Liver (tissue), 8 donors: ENCODE measurements at regions not wholly inside any gene's neighbourhood (a gene's known extent, or its start where the extent isn't known, plus 50 kb on each side); places are given as distances from the start of the nearest gene placed in this dataset.

Experiments
- DNase-seq: peaks from one replicate; pipeline ENCODE4 v3.0.0-alpha.2; 2017; ENCODE audit warnings: low spot score
- H3K27ac ChIP-seq, 2 donors: one replicate each; pipeline ENCODE4 v1.7.0; 2013; ENCODE audit warnings: inconsistent platforms in 2 of 2, low read length in 2 of 2, control low read depth in 1 of 2, low read depth in 1 of 2, mild to moderate bottlenecking in 1 of 2
- H3K27me3 ChIP-seq, 4 donors: one replicate each; pipeline versions ENCODE4 v1.6.1 to v1.7.0; 2013; ENCODE audit warnings: low read length in 3 of 4, inconsistent platforms in 1 of 4, mild to moderate bottlenecking in 1 of 4, moderate library complexity in 1 of 4; ENCODE audit not compliant: control insufficient read depth in 4 of 4, insufficient read depth in 4 of 4
- H3K36me3 ChIP-seq, 4 donors: one replicate each; pipeline versions ENCODE4 v1.6.1 to v1.7.0; 2013; ENCODE audit warnings: low read length in 3 of 4, mild to moderate bottlenecking in 3 of 4, low read depth in 1 of 4, moderate library complexity in 1 of 4; ENCODE audit not compliant: control insufficient read depth in 4 of 4, insufficient read depth in 3 of 4
- H3K4me1 ChIP-seq, 4 donors: one replicate each; pipeline versions ENCODE4 v1.6.1 to v1.7.0; 2013; ENCODE audit warnings: low read length in 3 of 4, mild to moderate bottlenecking in 3 of 4, moderate library complexity in 1 of 4; ENCODE audit not compliant: control insufficient read depth in 4 of 4, insufficient read depth in 4 of 4
- H3K4me3 ChIP-seq, 3 donors: one replicate each; pipeline versions ENCODE4 v1.6.1 to v1.7.0; 2013; ENCODE audit warnings: low read length in 3 of 3, control low read depth in 1 of 3, low read depth in 1 of 3, mild to moderate bottlenecking in 1 of 3
- H3K9ac ChIP-seq, 2 donors: one replicate each; pipeline ENCODE4 v1.7.0; 2013; ENCODE audit warnings: low read length in 2 of 2, mild to moderate bottlenecking in 2 of 2, moderate library complexity in 2 of 2, control low read depth in 1 of 2, low read depth in 1 of 2
- H3K9me3 ChIP-seq, 4 donors: one replicate each; pipeline versions ENCODE4 v1.6.1 to v1.7.0; 2013; ENCODE audit warnings: low read length in 3 of 4; ENCODE audit not compliant: control insufficient read depth in 4 of 4
- EGR1 ChIP-seq, 2 donors: IDR thresholded peaks; 2 replicates each; pipeline ENCODE4 v1.6.1; 2016 to 2018; ENCODE audit warnings: antibody characterized with exemption in 2 of 2, low read depth in 2 of 2
- FOXA1 ChIP-seq: IDR thresholded peaks from 2 replicates; pipeline ENCODE4 v1.6.1; 2016; ENCODE audit warnings: antibody characterized with exemption
- FOXA2 ChIP-seq: IDR thresholded peaks from 2 replicates; pipeline ENCODE4 v1.6.1; 2016; ENCODE audit warnings: antibody characterized with exemption
- GABPA ChIP-seq, 2 donors: IDR thresholded peaks in 1 of 2; conservative IDR thresholded peaks in 1 of 2; 2 replicates each; pipeline ENCODE4 v1.6.1; 2016; ENCODE audit warnings: antibody characterized with exemption in 2 of 2, mild to moderate bottlenecking in 1 of 2, moderate library complexity in 1 of 2
- HNF4A ChIP-seq, 2 donors: conservative IDR thresholded peaks; 2 replicates each; pipeline ENCODE4 v1.6.1; 2016; ENCODE audit warnings: antibody characterized with exemption in 2 of 2, mild to moderate bottlenecking in 2 of 2
- HNF4G ChIP-seq: IDR thresholded peaks from 2 replicates; pipeline ENCODE4 v1.6.1; 2016; ENCODE audit warnings: antibody characterized with exemption
- JUND ChIP-seq, 2 donors: IDR thresholded peaks; 2 replicates each; pipeline ENCODE4 v1.6.1; 2016; ENCODE audit warnings: antibody characterized with exemption in 2 of 2
- MAX ChIP-seq: IDR thresholded peaks from 2 replicates; pipeline ENCODE4 v1.6.1; 2016; ENCODE audit warnings: antibody characterized with exemption
- NR2F2 ChIP-seq: IDR thresholded peaks from 2 replicates; pipeline ENCODE4 v1.6.1; 2016; ENCODE audit warnings: antibody characterized with exemption
- RAD21 ChIP-seq, 2 donors: IDR thresholded peaks; 2 replicates each; pipeline ENCODE4 v1.6.1; 2016; ENCODE audit warnings: antibody characterized with exemption in 2 of 2, mild to moderate bottlenecking in 2 of 2
- REST ChIP-seq: IDR thresholded peaks from 2 replicates; pipeline ENCODE4 v1.6.1; 2016; ENCODE audit warnings: antibody characterized with exemption, mild to moderate bottlenecking
- SP1 ChIP-seq: IDR thresholded peaks from 2 replicates; pipeline ENCODE4 v1.6.1; 2018; ENCODE audit warnings: antibody characterized with exemption, mild to moderate bottlenecking
- TAF1 ChIP-seq: conservative IDR thresholded peaks from 2 replicates; pipeline ENCODE4 v1.6.1; 2016; ENCODE audit warnings: antibody characterized with exemption, mild to moderate bottlenecking
- YY1 ChIP-seq: IDR thresholded peaks from 2 replicates; pipeline ENCODE4 v1.6.1; 2016; ENCODE audit warnings: antibody characterized with exemption, mild to moderate bottlenecking
- ZBTB33 ChIP-seq: IDR thresholded peaks from 2 replicates; pipeline ENCODE4 v1.6.1; 2016; ENCODE audit warnings: antibody characterized with exemption
- WGBS: extraction: QIAGEN DNeasy Blood & Tissue Kit; methylation state at CpG from one replicate; pipeline ENCODE4 v1.1.7; 2013; 5-methylcytosine and 5-hydroxymethylcytosine counted together
- TF ChIP-seq, protein P1 (sequence below): fragments of 150-350 bp; IDR thresholded peaks from 2 replicates; pipeline ENCODE4 v1.5.1; 2017; ENCODE audit warnings: improper control_type of control experiment, low read depth, low read length; ENCODE audit not compliant: missing input control
- TF ChIP-seq, protein P2 (sequence below): IDR thresholded peaks from 2 replicates; pipeline ENCODE4 v1.6.1; 2016; ENCODE audit warnings: antibody characterized with exemption
- donor health status: healthy.
- donor health status: healthy.
- donor health status: healthy.
- donor health status: healthy.
- donor health status: healthy.

DNA sequence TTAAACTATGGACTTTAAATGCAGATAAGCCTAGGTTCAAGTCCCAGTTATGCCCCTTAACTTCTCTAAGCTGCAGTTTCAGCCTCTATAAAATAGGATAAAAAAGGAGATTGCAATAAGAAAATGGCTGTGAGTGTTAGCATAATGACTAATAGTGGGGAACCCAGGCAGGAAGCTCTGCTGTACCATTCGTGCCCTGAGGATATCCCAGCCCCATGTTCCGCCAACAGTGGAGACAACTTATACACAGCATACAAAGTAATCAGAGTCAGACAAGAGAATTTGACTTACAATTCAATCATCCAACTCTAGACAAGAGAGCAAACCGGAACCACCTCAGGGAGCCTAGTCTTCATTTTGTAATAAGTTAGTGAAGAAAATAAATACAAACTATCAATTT lies 141.5 kb upstream of the FSTL4 start:
- Histone ChIP-seq H3K4me1 (no peaks in the 10 kb centered on the region), H3K27ac (no peak overlapping the region), H3K4me3 (no peak overlapping the region), H3K36me3 (no peaks in the 10 kb centered on the region), H3K9ac (no peak overlapping the region), H3K27me3 (peaks cover 0 to 8% (median 0%) of the 10 kb centered on the region in 4 donors), H3K9me3 (no peaks in the 10 kb centered on the region)
- DNase-seq, result peak; percentile 9
- TF ChIP-seq EGR1 (IDR thresholded peaks at IDR 0.05; ENCODE audit: low read depth in 2 of 2), result no peak
- TF ChIP-seq ZBTB33, result no peak
- TF ChIP-seq SP1, result no peak
- TF ChIP-seq HNF4G, result no peak
- TF ChIP-seq GABPA (IDR thresholded peaks at IDR 0.05 in 1 of 2, conservative IDR thresholded peaks at IDR 0.05 in 1 of 2), result no peak
- TF ChIP-seq JUND (IDR thresholded peaks at IDR 0.05), result no peak
- no peak for TF ChIP-seq TAF1
- TF ChIP-seq FOXA1, result no peak
- TF ChIP-seq FOXA2, result no peak
- no peak for TF ChIP-seq RAD21 (IDR thresholded peaks at IDR 0.05)
- 84% methylated on average over 3 of the region's 3 CpGs for WGBS

GRCh38 chr5:133751846-133752245 lies 139.5 kb upstream of the FSTL4 start:
- H3K4me1 ChIP-seq, result no peaks in the 10 kb centered on the region
- no peak overlapping the region for H3K4me3 ChIP-seq
- 94% methylated on average over 5 of the region's 5 CpGs for WGBS
- no peak overlapping the region for H3K27ac ChIP-seq
- TF ChIP-seq MAX (no peak), RAD21 (IDR thresholded peaks at IDR 0.05) (no peak), HNF4A (conservative IDR thresholded peaks at IDR 0.05) (no peak), EGR1 (IDR thresholded peaks at IDR 0.05; ENCODE audit: low read depth in 2 of 2) (no peak), JUND (IDR thresholded peaks at IDR 0.05) (no peak), YY1 (no peak)
- TF ChIP-seq, protein P1, sequence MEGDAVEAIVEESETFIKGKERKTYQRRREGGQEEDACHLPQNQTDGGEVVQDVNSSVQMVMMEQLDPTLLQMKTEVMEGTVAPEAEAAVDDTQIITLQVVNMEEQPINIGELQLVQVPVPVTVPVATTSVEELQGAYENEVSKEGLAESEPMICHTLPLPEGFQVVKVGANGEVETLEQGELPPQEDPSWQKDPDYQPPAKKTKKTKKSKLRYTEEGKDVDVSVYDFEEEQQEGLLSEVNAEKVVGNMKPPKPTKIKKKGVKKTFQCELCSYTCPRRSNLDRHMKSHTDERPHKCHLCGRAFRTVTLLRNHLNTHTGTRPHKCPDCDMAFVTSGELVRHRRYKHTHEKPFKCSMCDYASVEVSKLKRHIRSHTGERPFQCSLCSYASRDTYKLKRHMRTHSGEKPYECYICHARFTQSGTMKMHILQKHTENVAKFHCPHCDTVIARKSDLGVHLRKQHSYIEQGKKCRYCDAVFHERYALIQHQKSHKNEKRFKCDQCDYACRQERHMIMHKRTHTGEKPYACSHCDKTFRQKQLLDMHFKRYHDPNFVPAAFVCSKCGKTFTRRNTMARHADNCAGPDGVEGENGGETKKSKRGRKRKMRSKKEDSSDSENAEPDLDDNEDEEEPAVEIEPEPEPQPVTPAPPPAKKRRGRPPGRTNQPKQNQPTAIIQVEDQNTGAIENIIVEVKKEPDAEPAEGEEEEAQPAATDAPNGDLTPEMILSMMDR, result no peak
- TF ChIP-seq, protein P2, sequence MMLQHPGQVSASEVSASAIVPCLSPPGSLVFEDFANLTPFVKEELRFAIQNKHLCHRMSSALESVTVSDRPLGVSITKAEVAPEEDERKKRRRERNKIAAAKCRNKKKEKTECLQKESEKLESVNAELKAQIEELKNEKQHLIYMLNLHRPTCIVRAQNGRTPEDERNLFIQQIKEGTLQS, result no peak
- no peak for DNase-seq
- H3K9me3 ChIP-seq, result peaks cover 0 to 2% (median 0%) of the 10 kb centered on the region in 4 donors
- H3K27me3 ChIP-seq, result peaks cover 0 to 8% (median 0%) of the 10 kb centered on the region in 4 donors
- H3K9ac ChIP-seq, result no peak overlapping the region
- H3K36me3 ChIP-seq, result no peaks in the 10 kb centered on the region

GRCh38 chr5:133751421-133751820 lies 139.1 kb upstream of the FSTL4 start:
- 85% methylated on average over 7 of the region's 7 CpGs for WGBS
- Histone ChIP-seq H3K27me3 (peaks cover 0 to 8% (median 0%) of the 10 kb centered on the region in 4 donors), H3K36me3 (no peaks in the 10 kb centered on the region), H3K4me1 (no peaks in the 10 kb centered on the region), H3K9me3 (peaks cover 0 to 2% (median 0%) of the 10 kb centered on the region in 4 donors), H3K4me3 (no peak overlapping the region), H3K9ac (no peak overlapping the region), H3K27ac (no peak overlapping the region)
- no peak for DNase-seq
- TF ChIP-seq, protein P2, result no peak
- no peak for TF ChIP-seq FOXA1
- TF ChIP-seq, protein P1, result no peak
- TF ChIP-seq TAF1, result no peak
- no peak for TF ChIP-seq EGR1 (IDR thresholded peaks at IDR 0.05; ENCODE audit: low read depth in 2 of 2)
- no peak for TF ChIP-seq HNF4G
- no peak for TF ChIP-seq GABPA (IDR thresholded peaks at IDR 0.05 in 1 of 2, conservative IDR thresholded peaks at IDR 0.05 in 1 of 2)
- TF ChIP-seq REST, result no peak
- TF ChIP-seq YY1, result no peak
- no peak for TF ChIP-seq NR2F2
